GM19193 (cell line): ENCODE measurements at regions not wholly inside any gene's neighbourhood (a gene's known extent, or its start where the extent isn't known, plus 50 kb on each side); places are given as distances from the start of the nearest gene placed in this dataset.

Experiments used
- POLR2A ChIP-seq: IDR thresholded peaks from 4 replicates; pipeline ENCODE4 v1.6.1; 2011; ENCODE audit not compliant: insufficient read depth, insufficient read length; ENCODE audit errors: extremely low read depth

GRCh38 chr14:22474730-22475351 lies 114.2 kb downstream of the DAD1 start:
- no peak for TF ChIP-seq POLR2A

- no peak for TF ChIP-seq POLR2A
Observed at GRCh38 chr14:22472935-22473854, 115.8 kb downstream of the DAD1 start.

- TF ChIP-seq POLR2A, result no peak
Observed at GRCh38 chr14:22472466-22472865, 116.6 kb downstream of the DAD1 start.

GRCh38 chr14:22471545-22472121 lies 117.4 kb downstream of the DAD1 start:
- no peak for TF ChIP-seq POLR2A

DNA sequence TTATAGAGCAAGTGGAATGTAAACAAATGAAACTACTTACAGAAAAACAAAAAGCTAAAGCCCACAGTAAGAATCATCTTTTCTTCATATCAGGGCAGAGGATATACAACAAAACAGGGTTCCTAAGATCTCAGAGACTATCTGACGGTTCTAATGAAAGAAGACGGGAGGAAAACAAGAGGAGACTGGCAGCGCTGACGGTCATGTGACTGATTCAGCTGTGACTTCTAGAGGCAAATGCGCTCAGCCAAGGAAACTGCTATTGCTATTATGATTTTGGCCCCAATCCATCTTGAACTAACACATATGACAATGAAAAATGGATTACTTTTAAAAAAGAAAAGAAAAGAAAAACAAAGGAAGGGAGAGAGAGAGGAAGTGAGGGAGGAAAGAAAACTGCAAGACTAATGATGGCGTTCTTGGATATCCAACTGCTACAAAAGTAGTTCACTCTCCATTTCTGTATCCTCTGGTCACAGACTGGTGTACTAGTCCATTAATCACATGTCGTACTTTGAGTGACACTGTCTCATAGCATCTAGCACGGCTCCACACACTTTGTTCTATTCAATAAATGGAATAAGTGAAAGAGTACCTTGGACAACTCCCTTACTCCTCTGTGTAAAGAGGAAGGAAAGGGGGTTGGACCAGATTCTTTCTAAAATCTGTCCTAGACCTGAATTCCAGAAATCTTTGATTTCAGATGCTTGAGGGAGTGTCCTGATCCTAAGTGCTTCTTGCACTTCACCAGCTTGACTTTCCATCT lies 119.3 kb downstream of the DAD1 start:
- no peak for TF ChIP-seq POLR2A

- no peak for TF ChIP-seq POLR2A
Observed at GRCh38 chr14:22468830-22469229, 120.2 kb downstream of the DAD1 start.

DNA sequence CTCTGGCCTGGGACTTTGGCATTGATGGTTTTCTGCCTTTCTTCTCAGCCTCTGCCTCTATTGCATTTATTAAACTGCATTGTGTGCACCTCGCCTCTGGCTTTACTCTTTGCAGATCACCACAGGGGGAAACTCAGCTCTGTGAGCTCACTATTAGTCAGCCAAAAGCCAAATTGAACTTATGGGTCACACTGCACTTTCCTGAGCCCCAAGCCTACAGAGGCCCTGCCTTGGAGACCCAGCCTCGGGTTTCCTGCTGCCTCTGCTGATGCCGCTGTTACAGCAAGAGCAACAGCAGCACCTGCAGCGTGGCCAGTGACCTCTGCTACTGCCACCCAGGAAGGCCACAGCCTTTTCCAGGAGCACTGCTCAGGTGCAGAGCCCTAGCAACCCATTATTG lies 122.5 kb downstream of the DAD1 start:
- no peak for TF ChIP-seq POLR2A

GRCh38 chr14:22465201-22465840 lies 123.7 kb downstream of the DAD1 start:
- TF ChIP-seq POLR2A, result no peak

DNA sequence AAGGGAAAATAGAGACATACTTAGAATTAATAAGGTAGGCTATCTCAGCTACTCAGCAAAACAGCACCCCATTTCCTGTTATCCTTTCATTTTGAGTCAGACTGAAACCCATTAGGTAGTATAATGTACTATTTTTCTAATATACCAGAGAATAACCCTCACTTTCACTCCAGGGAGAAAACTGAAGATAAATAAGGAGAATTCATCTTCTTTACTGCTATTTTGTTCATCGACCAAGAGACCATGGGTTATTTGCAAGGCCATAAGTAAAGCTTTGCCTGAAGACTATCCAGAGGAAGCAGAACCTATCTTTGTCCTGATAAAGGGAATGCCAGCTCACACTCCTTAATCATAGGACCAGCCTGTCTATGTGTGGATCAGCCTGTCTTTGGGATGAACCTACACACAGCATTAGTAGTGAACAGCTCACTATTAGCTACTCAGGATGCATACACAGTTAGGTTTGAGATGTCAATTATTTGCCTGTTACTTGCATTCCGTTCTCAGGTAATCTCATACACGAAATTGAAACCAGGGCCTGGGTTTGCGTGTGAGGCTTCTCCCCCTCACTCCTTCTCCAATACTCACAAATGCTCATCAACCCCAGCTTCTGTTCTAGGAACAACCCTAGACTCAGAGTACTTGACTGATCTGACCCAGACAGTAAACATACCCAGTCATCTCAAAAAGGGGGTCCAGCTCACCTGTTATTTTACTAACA lies 124.4 kb downstream of the DAD1 start:
- TF ChIP-seq POLR2A, result no peak

- no peak for TF ChIP-seq POLR2A
Observed at GRCh38 chr14:22463763-22464173, 125.3 kb downstream of the DAD1 start.

DNA sequence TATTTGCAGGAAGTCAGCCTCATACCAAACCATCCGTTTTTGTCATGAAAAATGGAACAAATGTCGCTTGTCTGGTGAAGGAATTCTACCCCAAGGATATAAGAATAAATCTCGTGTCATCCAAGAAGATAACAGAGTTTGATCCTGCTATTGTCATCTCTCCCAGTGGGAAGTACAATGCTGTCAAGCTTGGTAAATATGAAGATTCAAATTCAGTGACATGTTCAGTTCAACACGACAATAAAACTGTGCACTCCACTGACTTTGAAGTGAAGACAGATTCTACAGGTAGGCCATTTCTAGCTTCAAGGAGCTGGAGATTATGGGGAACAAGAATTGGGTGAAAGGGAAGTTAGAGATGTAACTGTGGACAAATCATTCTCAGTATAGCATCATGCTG lies 126.1 kb downstream of the DAD1 start:
- TF ChIP-seq POLR2A, result no peak

- no peak for TF ChIP-seq POLR2A
Observed at GRCh38 chr14:22460461-22461195, 128.4 kb downstream of the DAD1 start.

DNA sequence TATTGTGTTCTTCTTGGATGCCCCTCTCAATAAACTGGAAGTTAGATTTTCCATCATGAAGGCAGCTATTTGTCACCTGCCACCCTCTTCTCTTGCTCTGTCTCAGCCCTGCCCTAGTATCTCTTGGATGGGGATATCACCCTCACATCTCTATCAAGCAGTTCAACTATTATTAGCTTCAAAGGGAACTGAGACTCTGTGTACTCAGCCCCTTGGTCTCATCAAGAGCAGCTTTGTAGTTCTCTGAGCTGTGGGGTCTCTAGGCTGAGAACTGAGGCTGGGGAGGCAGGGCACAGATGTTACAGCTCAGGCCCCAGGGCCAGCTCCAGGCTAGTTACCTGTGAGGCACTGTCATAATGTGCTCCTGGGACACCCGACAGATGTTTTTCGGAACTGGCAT lies 130.3 kb downstream of the DAD1 start:
- no peak for TF ChIP-seq POLR2A
